GM18508 (cell line): ENCODE measurements at regions not wholly inside any gene's neighbourhood (a gene's known extent, or its start where the extent isn't known, plus 50 kb on each side); places are given as distances from the start of the nearest gene placed in this dataset.
A peak's percentile ranks its signal among the peaks of the same experiment; 100 is the strongest.
"Not testable (repeated sequence)": the region's sequence is repeated elsewhere in the genome, so short reads cannot be mapped to it uniquely, and the experiment has no call there.

Experiments
- ATAC-seq: cut with Tn5 transposase; IDR thresholded peaks from one replicate; pipeline ENCODE4 v1.9.1; 2021; ENCODE audit warnings: moderate number of reproducible peaks; ENCODE audit not compliant: insufficient read depth, unreplicated experiment

DNA sequence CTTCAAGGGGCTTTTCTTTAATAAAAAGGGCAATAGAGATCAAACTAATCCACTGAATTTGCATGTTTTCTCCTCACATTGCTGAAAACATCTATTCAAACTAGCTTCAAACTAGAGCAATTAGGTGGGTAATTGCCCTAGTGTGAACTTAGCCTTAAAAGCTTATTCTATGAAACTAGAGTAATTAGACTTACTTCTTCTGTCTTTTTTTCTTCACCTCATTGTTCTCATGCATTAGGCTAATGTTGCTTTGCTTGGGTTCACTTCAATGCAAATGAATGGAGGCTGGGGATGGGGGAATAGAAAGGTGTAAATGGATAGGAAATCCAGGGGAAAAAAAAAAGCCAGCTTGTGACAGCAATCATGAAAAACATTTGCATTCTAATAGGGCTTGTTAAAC is 414.8 kb upstream of the LMO3 start:
- no peak for ATAC-seq

DNA sequence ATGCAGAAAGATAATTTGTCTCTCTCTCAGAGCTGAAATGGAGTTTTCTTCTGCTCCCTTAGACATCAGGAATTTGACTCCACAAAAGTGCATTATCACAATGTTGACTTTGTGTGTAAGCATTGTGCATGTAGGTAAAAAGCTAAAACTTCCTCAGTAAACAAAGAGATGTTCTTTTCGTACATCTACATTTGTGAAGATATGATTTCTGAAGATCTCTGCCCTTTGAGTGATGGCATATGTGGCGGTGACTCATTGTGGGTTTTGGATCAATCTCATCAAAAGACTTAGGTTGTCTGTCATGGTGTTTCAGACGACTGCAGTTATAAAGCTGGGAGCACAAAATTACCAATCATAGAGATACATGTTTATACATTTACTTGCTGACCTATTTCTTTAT is 411.4 kb upstream of the LMO3 start:
- no peak for ATAC-seq

DNA sequence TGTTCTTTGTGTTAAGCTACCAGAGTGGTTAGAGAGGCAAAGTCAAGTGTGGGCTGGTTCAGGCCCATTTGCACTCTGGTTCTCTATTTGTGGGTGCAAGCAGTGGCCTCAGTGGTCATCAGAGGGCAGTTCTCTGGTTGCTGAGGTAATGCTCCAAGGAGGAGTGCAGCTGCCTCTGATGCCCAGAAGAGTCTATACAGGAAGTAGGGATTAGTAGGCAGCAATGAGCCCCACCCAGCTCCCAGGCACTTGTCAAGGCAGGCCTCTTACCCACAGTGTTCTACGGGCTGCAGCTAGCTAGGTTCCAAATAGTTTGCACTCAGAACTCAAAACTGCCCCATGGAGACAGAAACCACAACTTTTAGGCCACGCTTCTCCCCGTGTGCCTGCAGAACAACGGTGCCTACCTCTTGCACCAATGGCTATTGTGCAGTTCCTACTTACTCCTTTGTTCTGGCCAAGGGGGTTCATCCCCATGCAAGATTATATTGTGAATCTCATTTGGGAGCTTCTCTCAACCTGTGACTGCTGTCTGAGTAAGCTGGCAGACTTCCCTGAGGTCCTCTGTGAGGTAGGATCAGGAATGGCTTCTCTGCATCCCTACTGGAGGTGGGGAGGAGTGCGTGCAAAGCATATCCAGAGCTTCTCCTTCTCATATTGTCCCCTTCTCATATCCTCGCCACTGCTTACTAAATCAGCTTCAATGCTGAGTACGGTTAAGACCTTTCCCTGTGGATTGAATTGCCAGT is 410.3 kb upstream of the LMO3 start:
- ATAC-seq: no peak

DNA sequence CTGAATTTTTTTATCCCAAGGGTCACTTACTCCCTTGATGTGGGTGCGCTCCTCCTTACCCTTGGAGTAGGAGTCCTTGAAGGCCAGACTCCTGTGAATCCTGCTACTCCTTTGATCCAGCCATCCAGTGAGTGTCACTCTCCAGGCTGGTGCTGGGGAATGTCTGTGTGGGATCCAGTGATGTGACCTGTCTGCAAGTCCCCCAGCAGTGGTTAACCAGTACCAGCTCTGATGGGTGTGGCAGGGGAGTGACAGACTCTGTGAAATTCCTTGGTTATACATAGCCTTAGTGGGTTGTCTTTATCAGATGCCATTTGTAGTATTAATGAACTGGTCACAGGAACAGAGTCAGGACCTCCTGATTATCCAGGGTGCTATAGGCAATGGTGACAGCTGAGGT is 409.5 kb upstream of the LMO3 start:
- no peak for ATAC-seq

DNA sequence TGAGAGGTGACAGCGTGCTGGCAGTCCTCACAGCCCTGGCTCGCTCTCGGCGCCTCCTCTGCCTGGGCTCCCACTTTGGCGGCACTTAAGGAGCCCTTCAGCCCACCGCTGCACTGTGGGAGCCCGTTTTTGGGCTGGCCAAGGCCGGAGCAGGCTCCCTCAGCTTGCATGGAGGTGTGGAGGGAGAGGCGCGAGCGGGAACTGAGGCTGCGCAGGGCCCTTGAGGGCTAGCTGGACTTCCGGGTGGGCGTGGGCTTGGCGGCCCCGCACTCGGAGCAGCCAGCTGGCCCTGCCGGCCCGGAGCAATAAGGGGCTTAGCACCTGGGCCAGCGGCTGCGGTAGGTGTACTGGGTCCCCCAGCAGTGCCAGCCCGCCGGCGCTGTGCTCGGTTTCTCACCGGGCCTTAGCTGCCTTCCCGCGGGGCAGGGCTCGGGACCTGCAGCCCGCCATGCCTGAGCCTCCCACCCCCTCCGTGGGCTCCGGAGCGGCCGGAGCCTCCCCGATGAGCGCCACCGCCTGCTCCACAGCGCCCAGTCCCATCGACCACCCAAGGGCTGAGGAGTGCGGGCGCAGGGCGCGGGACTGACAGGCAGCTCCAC is 401.6 kb upstream of the LMO3 start:
- ATAC-seq: not testable (repeated sequence)

DNA sequence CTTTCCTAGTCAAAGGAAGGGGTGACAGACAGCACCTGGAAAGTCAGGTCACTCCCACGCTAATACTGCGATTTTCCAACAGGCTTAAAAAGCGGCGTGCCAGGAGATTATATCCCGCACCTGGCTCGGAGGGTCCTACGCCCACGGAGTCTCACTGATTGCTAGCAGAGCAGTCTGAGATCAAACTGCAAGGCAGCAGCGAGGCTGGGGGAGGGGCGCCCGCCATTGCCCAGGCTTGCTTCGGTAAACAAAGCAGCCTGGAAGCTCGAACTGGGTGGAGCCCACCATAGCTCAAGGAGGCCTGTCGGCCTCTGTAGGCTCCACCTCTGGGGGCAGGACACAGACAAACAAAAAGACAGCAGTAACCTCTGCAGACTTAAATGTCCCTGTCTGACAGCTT is 392.6 kb upstream of the LMO3 start:
- ATAC-seq: not testable (repeated sequence)

DNA sequence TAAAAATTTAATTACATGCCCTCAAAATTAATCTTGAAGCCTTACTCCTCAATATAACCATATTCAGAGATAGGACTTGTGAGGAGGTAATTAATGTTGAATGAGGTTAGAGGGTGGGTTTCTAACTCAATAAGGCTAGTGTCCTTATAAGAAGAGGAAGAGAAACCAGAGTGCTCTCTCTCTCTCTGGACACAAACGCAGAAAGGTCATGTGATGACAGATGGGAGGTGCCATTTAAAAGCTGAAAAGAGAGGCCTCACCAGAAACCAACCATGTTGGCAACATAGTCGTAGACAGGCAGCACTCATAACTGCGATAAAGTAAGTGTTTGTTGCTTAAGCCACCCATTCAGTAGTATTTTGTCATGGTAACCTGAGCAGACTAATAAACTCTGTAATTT is 378.5 kb upstream of the LMO3 start:
- ATAC-seq: no peak

DNA sequence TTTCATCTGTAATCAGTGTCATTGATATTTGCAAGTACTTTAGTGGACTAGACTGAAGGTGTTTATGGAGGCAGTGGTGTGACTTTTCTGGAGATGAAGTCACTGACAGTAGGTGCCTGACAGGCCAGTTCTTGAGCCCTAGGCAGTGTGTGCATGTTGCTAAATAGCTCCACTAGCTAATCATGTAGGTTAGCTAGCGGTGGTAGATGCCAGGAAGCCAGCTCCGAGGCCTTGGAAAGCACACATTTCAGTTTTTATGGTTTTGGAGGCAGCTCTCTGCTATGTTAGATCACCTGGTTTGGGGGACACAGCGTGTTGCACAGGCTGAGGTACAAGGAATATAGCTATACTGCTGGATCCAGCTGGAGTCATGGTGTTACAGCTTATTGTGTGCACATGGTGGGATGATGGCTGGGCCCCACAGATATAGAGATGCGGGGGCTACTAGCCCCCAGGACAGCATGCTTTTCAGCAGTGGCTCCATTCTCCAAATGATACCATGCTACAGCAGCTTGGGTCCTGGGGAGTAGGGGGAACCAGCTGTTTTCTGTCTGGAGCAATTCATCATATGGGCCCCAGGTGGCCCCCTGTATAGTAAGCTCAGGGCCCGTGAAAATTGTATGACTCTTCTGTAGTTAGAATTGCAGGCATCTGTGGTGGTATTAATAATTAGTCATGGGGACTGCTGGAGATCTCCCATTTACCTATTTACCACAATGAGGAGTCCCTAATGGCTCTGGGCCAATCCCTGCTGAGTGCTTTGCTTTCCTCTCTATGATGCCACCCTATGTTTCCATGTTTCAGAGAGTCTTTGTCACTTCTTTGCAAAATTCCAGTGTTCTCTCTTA is 367.2 kb upstream of the LMO3 start:
- no peak for ATAC-seq

DNA sequence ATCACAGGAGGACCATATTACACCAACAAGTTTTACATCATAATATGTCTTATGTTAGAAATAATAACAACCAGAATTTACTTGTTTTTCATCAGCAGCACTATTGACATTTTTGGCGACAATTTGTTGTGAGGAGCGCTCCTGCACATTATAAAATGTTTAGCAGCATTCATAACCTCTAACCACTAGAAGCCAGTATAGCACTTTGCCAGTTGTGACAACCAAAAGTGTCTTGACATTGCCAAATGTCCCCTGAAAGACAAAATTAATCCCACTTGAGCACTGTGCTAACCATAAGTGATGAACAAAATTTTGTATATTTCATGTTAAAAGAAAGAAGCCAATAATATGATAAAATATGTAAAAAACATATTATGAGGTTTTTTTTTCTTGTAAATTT is 356.9 kb upstream of the LMO3 start:
- no peak for ATAC-seq

DNA sequence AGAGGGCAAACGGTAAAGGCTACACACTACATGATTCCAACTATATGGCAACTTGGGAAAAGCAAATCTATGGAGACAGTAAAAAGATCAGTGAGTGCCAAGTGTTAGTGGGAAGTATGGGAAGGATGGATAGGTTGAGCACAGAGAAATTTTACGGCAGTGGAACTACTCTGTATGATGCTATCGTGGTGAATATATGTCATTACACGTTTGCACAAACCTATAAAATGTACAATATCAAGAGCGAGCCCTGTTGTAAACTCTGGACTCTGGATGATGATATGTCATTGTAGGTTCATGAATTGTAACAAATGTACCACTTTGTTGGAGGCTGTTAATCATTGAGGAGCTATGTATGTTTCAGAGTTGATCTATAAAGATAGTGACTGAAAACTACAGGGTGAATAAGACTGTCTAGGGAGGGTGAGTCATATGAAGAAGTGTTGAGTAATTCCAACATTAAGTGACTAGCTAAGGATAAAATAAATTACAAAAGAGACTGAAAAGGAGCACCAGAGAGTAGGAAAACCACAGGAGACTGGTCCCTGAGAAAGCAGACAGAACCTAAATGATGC is 349.2 kb upstream of the LMO3 start:
- peak; percentile 92 for ATAC-seq

DNA sequence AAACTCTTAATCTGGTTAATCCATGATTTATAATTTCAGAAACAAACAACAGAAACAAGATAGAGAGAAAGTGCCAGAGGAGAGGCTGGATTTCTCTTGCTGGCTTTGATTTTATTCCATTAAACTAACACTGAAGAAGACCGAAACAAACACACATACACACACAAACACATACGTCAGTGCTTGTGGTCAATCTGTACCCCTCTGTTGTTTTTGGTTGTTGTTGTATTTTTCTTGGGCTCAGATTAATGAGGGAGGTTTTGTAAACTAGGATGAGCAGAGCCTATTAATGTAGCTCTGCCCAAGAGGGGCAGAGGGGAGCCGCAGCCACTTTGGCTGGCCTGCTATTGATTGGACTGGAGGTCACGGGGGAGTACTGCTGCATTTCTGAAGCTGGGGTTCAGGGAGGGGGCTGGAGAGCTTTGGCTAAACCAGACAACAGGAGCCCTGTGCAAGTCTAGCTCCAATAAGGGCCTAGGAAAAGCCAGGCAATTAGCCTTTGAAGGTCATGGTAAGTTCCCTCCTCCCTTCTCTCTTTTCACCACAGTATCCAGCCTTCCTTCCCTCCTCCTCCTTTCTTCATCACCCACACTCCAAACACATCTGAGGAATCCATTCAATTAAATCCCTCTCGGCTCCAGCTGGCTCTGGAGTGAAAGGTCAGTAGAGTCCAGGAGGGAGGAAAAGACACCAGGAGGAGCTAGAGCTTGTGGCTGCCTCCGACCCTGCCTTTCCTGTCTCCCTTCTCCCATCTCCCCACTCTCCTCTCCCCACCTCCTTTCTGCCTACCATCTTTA is 344.1 kb upstream of the LMO3 start:
- no peak for ATAC-seq

DNA sequence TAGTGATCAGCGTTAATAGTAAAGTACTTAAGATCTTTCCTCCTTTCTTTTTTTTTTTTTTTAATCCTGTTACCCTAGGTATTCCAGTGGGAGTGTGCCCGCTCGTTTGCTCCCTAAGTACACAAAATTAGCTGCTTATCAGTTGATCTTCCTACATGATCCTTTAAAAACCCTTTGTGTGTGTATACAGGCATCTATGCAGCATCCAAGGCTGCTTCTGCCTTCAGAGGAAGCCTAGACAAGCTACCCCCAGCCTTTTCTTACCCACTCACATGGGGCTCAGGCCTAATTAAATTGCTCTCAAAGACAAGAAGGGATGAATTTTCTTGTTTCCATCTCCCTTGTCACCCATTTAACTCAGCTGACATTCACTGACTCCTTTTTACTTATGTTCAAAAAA is 343.4 kb upstream of the LMO3 start:
- no peak for ATAC-seq

DNA sequence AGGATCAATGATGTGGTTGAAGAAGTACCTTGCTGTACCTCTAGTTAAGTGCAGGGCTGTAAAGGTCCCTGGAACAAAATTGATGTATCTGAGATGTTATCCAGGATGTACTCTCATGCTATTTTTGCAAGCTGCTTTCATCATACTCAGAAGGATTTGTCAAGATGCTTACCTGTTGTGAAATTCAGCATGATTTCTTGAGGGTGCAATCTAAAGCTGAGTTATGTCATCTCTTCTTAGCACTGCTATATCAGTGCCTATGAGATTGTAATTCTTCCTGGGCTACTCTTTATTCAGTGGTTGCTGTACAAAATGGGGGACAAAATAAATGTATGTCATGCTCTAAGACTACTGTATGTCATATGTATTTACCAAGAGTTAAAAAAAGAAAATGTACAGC is 340.7 kb upstream of the LMO3 start:
- no peak for ATAC-seq

DNA sequence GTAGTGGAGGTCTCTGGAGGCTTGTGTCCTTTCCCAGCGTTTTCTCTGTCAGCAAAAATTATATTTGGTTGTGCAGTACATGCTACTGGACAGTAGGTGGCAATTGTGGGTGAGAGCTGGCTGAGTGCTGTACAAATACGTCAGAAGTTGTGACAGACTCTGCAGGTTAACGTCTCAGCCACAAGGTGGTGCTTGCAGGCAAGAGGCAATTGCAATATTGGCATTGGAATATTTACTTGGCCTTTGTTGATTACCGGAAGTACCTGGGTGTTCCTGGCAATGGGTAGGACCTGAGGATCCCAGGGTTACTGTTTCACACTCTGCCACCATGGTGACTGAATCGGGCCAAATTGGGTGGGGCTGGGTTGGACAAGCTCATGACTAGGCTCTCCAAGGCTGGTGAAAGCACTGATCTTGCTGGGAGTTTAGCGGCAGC is 333.9 kb upstream of the LMO3 start:
- ATAC-seq: peak; percentile 96

DNA sequence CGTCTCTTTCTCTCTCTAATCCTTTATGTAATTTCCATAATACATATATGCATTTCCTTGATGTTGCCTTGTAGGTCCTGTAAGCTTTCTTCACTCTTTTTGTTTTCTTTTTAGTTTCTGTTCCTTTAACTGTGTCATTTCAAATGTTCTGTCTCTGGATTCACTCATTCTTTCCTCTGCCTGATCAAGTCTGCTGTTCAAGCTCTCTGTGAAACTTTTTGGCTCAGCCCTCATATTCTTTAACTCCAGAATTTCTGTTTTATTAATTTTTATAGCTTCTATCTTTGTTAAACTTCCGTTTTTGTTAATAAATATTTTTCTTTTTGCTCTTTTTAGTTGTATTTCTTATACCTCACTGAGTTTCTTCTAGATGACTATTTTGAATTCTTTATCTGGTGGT is 321.3 kb upstream of the LMO3 start:
- ATAC-seq: no peak

DNA sequence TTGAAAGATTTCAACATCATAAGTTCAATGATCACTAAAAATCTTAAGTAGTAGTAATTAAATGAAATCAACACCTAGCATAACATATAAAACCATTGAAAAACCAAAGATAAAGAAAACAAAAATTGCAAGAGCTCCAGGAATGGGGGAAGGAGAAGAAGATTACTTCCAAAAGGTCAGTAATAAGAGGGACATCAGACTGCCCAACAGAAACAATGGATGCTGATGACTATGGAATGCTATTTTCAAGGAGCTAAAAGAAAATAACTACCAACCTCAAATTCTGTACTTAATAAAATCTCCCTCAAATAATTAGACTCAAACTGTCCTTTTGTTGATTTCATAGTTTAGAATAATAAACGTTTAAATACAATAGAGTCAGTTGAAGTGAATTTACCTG is 314.5 kb upstream of the LMO3 start:
- ATAC-seq: no peak

DNA sequence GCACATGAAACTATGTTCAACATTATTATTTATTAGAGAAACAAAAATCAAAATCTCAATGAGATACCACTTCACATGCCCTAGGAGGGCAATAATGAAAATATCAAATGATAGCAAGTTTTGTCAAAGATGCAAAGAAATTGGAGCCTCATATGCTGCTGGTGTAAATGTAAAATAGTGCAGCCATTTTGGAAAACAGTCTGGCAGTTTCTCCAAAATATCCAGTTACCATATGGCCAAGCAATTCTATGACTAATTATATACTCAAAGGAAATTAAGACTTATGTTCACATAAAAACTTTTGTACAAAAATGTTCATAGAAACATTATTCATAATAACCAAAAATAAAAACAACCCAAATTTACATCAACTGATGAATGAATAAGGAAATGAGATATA is 313.6 kb upstream of the LMO3 start:
- ATAC-seq: no peak

DNA sequence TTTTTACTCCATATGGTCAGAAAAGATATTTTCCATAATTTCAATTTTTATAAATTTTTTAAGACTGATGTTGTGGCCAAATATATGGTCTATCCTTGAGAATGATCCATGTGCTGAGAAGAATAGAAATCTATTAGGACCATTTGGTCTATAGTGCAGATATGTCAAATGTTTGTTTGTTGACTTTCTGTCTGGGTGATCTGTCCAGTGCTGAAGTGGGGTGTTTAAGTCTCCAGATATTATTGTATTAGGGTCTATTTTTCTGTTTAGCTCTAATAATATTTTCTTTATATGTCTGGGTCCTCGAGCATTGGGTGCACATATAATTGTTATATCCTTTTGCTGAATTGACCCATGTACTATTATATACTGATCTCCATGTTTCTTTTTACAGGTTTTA is 308.9 kb upstream of the LMO3 start:
- ATAC-seq: no peak

DNA sequence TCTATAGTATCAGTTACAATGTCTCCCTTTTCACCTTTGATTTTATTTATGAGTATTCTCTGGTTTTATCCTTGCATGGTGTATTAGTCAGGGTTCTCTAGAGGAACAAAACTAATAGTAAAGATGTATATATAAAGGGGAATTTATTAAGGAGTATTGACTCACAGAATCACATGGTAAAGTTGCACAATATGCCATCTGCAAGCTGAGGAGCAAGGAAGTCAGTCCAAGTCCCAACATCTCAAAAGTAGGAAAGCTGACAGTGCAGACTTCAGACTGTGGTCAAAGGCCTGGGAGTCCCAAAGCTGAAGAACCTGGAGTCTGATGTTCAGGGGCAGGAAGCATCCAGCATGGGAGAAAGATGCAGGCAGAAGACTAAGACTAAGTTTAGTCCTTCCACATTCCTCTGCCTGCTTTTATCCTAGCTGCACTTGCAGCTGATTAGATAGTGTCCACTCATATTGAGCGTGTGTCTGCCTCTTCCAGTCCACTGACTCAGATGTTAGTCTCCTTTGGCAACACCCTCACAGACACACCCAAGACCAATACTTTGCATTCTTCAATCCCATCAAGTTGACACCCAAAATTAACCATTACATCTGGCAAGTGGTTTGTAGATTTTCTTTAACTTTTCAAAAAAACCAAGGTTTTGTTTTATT is 308.0 kb upstream of the LMO3 start:
- ATAC-seq: no peak

DNA sequence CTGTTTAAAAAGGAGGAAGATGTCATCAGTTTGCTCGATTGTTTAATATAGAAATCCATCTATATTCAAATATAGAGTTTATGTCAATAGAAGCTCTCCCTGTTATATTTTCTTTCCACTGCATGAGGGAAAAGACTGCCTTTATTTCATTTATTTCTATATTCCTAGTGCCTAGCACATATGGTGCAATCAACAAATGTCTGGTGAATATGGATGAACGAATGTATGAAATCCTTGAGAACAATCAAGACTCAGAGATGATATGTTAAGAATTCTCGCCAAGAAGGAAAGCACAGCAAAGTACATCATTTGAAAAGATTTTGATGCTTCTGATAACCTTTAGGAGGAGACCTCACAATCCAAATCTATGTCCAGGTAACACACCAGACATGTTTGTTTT is 296.0 kb upstream of the LMO3 start:
- ATAC-seq: no peak
